Lung (tissue), 11 donors: ENCODE measurements at regions not wholly inside any gene's neighbourhood (a gene's known extent, or its start where the extent isn't known, plus 50 kb on each side); places are given as distances from the start of the nearest gene placed in this dataset.

Experiments
- ATAC-seq: fragments of 200-7000 bp; cut with Tn5 transposase; one replicate; pipeline ENCODE4 v1.9.1; 2020; ENCODE audit warnings: moderate number of reproducible peaks; ENCODE audit not compliant: insufficient read depth, low FRiP score
- DNase-seq, 3 donors: peaks; one replicate each; pipeline ENCODE4 v3.0.0-alpha.2; 2013 to 2017
- H3K27ac ChIP-seq, 2 donors: one replicate each; pipeline ENCODE4 v1.5.1; 2013; ENCODE audit warnings: mild to moderate bottlenecking in 2 of 2, moderate library complexity in 2 of 2, control low read depth in 1 of 2, inconsistent platforms in 1 of 2, low read depth in 1 of 2, low read length in 1 of 2
- H3K27me3 ChIP-seq, 3 donors: one replicate each; pipeline ENCODE4 v1.5.1; 2013; ENCODE audit warnings: low read length in 2 of 3; ENCODE audit not compliant: control insufficient read depth in 3 of 3, insufficient read depth in 3 of 3
- H3K36me3 ChIP-seq, 4 donors: one replicate each; pipeline ENCODE4 v1.5.1; 2013; ENCODE audit warnings: low read length in 4 of 4, mild to moderate bottlenecking in 1 of 4, moderate library complexity in 1 of 4; ENCODE audit not compliant: control insufficient read depth in 4 of 4, insufficient read depth in 4 of 4
- H3K4me1 ChIP-seq, 5 donors: one replicate each; pipeline ENCODE4 v1.5.1; 2013; ENCODE audit warnings: low read length in 5 of 5, mild to moderate bottlenecking in 2 of 5, moderate library complexity in 1 of 5; ENCODE audit not compliant: control insufficient read depth in 5 of 5, insufficient read depth in 5 of 5
- H3K4me3 ChIP-seq: one replicate; pipeline ENCODE4 v1.5.1; 2013; ENCODE audit warnings: mild to moderate bottlenecking, control low read depth, moderate library complexity
- H3K9ac ChIP-seq, 2 donors: one replicate each; pipeline ENCODE4 v1.5.1; 2013; ENCODE audit warnings: low read length in 2 of 2, control low read depth in 1 of 2; ENCODE audit not compliant: insufficient read depth in 1 of 2
- H3K9me3 ChIP-seq, 4 donors: one replicate each; pipeline ENCODE4 v1.5.1; 2013; ENCODE audit warnings: low read length in 3 of 4, mild to moderate bottlenecking in 1 of 4, moderate library complexity in 1 of 4; ENCODE audit not compliant: control insufficient read depth in 4 of 4, insufficient read depth in 3 of 4
- CTCF ChIP-seq: IDR thresholded peaks from 2 replicates; pipeline ENCODE4 v1.5.1; 2012; ENCODE audit warnings: mild to moderate bottlenecking; ENCODE audit errors: control extremely low read depth, extremely low read depth
- WGBS, 2 donors: extraction: QIAGEN DNeasy Blood & Tissue Kit; methylation state at CpG; one replicate each; pipeline ENCODE4 v1.1.7; 2013; 5-methylcytosine and 5-hydroxymethylcytosine counted together
- donor health status: control.
- donor health status: control.
- donor health status: Bipolar disorder and iron deficiency.
- donor health status: healthy.
- donor health status: DM: yes; HTN: yes; CAD: no.

- WGBS, 2 donors = 77 to 86% methylated on average over 1 of the region's 1 CpG
- DNase-seq = no peak
- Histone ChIP-seq H3K27me3 (no peaks in the 10 kb centered on the region), H3K4me3 (no peak overlapping the region), H3K36me3 (no peaks in the 10 kb centered on the region), H3K4me1 (peaks cover 0 to 12% (median 3%) of the 10 kb centered on the region in 5 donors), H3K9ac (no peak overlapping the region), H3K27ac (no peak overlapping the region), H3K9me3 (peaks cover 0 to 3% (median 0%) of the 10 kb centered on the region in 4 donors)
- no peak for ATAC-seq
- TF ChIP-seq CTCF = no peak
Observed at GRCh38 chr6:71465096-71465495, 176.5 kb downstream of the OGFRL1 start.

- ATAC-seq (no peak), DNase-seq (no peak)
- peaks cover 0 to 12% (median 3%) of the 10 kb centered on the region in 5 donors for H3K4me1 ChIP-seq
- H3K36me3 ChIP-seq = no peaks in the 10 kb centered on the region
- TF ChIP-seq CTCF = no peak
- no peak overlapping the region for H3K4me3 ChIP-seq
- H3K9me3 ChIP-seq = peaks cover 0 to 3% (median 0%) of the 10 kb centered on the region in 4 donors
- no peak overlapping the region for H3K9ac ChIP-seq
- 90 to 94% methylated on average over 1 of the region's 1 CpG for WGBS, 2 donors
- H3K27me3 ChIP-seq = no peaks in the 10 kb centered on the region
- no peak overlapping the region for H3K27ac ChIP-seq
Observed at GRCh38 chr6:71466362-71466761, 177.8 kb downstream of the OGFRL1 start.

DNA sequence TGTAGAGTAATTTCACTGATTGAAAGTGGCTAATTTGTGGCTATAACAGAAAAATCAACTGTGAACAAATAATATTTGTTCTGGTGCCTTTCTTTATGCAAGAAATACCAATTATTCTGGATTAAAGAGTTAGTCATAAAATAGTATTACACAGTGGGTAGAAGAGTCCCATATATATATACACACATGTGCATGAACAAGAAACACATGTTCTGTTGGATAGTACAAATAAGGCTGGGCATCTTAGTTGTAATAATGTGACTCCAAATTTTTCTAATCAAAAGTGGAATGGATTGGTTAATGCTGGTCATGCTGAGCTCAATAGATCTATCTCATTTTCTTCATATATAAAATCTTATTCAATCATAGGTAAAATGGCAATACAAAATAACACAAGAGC, 179.4 kb downstream of the OGFRL1 start:
- no peak overlapping the region for H3K4me3 ChIP-seq
- ATAC-seq (no peak), DNase-seq (no peak)
- TF ChIP-seq CTCF = no peak
- no peak overlapping the region for H3K9ac ChIP-seq
- H3K27ac ChIP-seq = no peak overlapping the region
- H3K9me3 ChIP-seq = peaks cover 0 to 3% (median 0%) of the 10 kb centered on the region in 4 donors
- no peaks in the 10 kb centered on the region for H3K36me3 ChIP-seq
- H3K27me3 ChIP-seq = no peaks in the 10 kb centered on the region
- H3K4me1 ChIP-seq = peaks cover 0 to 12% (median 3%) of the 10 kb centered on the region in 5 donors
